ENCODE measurements at regions not wholly inside any gene's neighbourhood (a gene's known extent, or its start where the extent isn't known, plus 50 kb on each side); places are given as distances from the start of the nearest gene placed in this dataset.

DNA sequence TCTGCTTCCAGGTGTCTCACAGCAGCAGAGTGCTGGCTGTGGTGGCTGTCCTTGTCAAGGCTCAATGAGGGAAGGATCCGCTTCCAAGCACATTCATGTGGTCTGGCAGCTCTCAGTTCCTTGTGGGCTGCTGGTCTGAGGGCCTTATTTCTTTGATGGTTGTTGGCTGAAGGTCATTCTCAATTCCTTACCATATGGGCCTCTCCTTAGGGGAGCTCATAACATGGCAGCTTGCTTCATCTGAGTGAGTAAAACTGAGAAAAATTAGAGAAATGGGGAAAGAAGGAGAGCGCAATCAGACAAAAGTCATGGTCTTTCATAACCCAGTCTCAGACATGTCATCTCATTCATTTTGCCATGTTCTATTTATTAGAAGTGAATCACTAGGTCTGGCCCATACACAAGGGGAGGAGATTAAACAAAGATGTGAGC, 81.7 kb upstream of the TSPAN2 start:
- TF ChIP-seq, protein P1, sequence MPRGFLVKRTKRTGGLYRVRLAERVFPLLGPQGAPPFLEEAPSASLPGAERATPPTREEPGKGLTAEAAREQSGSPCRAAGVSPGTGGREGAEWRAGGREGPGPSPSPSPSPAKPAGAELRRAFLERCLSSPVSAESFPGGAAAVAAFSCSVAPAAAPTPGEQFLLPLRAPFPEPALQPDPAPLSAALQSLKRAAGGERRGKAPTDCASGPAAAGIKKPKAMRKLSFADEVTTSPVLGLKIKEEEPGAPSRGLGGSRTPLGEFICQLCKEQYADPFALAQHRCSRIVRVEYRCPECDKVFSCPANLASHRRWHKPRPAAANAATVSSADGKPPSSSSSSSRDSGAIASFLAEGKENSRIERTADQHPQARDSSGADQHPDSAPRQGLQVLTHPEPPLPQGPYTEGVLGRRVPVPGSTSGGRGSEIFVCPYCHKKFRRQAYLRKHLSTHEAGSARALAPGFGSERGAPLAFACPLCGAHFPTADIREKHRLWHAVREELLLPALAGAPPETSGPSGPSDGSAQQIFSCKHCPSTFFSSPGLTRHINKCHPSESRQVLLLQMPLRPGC (tag by site-specific recombination; IDR thresholded peaks at IDR 0.05), result no peak
- TF ChIP-seq ZNF302 (tag by site-specific recombination; IDR thresholded peaks at IDR 0.05; ENCODE audit: low read depth), result no peak
- TF ChIP-seq, protein P2, sequence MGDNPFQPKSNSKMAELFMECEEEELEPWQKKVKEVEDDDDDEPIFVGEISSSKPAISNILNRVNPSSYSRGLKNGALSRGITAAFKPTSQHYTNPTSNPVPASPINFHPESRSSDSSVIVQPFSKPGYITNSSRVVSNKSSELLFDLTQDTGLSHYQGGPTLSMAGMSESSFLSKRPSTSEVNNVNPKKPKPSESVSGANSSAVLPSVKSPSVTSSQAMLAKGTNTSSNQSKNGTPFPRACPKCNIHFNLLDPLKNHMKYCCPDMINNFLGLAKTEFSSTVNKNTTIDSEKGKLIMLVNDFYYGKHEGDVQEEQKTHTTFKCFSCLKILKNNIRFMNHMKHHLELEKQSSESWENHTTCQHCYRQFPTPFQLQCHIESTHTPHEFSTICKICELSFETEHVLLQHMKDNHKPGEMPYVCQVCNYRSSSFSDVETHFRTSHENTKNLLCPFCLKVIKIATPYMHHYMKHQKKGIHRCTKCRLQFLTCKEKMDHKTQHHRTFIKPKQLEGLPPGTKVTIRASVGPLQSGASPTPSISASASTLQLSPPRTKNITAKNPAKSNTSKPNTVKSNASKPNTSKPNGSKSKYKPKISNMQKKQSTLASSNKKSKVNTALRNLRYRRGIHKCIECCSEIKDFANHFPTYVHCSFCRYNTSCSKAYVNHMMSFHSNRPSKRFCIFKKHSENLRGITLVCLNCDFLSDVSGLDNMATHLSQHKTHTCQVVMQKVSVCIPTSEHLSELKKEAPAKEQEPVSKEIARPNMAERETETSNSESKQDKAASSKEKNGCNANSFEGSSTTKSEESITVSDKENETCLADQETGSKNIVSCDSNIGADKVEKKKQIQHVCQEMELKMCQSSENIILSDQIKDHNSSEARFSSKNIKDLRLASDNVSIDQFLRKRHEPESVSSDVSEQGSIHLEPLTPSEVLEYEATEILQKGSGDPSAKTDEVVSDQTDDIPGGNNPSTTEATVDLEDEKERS (tag by site-specific recombination; IDR thresholded peaks at IDR 0.05), result no peak
- TF ChIP-seq ZNF529 (tag by site-specific recombination; IDR thresholded peaks at IDR 0.05; ENCODE audit: insufficient replicate concordance), result no peak
- no peak for TF ChIP-seq ZNF202 (tag by site-specific recombination; IDR thresholded peaks at IDR 0.05; ENCODE audit: borderline replicate concordance)
- TF ChIP-seq BCL11B (tag by site-specific recombination; IDR thresholded peaks at IDR 0.05; ENCODE audit: low read depth), result no peak
- TF ChIP-seq, protein P3, sequence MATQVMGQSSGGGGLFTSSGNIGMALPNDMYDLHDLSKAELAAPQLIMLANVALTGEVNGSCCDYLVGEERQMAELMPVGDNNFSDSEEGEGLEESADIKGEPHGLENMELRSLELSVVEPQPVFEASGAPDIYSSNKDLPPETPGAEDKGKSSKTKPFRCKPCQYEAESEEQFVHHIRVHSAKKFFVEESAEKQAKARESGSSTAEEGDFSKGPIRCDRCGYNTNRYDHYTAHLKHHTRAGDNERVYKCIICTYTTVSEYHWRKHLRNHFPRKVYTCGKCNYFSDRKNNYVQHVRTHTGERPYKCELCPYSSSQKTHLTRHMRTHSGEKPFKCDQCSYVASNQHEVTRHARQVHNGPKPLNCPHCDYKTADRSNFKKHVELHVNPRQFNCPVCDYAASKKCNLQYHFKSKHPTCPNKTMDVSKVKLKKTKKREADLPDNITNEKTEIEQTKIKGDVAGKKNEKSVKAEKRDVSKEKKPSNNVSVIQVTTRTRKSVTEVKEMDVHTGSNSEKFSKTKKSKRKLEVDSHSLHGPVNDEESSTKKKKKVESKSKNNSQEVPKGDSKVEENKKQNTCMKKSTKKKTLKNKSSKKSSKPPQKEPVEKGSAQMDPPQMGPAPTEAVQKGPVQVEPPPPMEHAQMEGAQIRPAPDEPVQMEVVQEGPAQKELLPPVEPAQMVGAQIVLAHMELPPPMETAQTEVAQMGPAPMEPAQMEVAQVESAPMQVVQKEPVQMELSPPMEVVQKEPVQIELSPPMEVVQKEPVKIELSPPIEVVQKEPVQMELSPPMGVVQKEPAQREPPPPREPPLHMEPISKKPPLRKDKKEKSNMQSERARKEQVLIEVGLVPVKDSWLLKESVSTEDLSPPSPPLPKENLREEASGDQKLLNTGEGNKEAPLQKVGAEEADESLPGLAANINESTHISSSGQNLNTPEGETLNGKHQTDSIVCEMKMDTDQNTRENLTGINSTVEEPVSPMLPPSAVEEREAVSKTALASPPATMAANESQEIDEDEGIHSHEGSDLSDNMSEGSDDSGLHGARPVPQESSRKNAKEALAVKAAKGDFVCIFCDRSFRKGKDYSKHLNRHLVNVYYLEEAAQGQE (tag by site-specific recombination; IDR thresholded peaks at IDR 0.05), result no peak
- no peak for TF ChIP-seq GLI4 (tag by site-specific recombination; IDR thresholded peaks at IDR 0.05)
- TF ChIP-seq ZBTB21 (tag by site-specific recombination; IDR thresholded peaks at IDR 0.05), result no peak
- TF ChIP-seq, protein P4, sequence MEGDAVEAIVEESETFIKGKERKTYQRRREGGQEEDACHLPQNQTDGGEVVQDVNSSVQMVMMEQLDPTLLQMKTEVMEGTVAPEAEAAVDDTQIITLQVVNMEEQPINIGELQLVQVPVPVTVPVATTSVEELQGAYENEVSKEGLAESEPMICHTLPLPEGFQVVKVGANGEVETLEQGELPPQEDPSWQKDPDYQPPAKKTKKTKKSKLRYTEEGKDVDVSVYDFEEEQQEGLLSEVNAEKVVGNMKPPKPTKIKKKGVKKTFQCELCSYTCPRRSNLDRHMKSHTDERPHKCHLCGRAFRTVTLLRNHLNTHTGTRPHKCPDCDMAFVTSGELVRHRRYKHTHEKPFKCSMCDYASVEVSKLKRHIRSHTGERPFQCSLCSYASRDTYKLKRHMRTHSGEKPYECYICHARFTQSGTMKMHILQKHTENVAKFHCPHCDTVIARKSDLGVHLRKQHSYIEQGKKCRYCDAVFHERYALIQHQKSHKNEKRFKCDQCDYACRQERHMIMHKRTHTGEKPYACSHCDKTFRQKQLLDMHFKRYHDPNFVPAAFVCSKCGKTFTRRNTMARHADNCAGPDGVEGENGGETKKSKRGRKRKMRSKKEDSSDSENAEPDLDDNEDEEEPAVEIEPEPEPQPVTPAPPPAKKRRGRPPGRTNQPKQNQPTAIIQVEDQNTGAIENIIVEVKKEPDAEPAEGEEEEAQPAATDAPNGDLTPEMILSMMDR (tag by site-specific recombination; IDR thresholded peaks at IDR 0.05), result no peak
- TF ChIP-seq, protein P5, sequence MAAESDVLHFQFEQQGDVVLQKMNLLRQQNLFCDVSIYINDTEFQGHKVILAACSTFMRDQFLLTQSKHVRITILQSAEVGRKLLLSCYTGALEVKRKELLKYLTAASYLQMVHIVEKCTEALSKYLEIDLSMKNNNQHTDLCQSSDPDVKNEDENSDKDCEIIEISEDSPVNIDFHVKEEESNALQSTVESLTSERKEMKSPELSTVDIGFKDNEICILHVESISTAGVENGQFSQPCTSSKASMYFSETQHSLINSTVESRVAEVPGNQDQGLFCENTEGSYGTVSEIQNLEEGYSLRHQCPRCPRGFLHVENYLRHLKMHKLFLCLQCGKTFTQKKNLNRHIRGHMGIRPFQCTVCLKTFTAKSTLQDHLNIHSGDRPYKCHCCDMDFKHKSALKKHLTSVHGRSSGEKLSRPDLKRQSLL (tag by site-specific recombination; IDR thresholded peaks at IDR 0.05), result no peak
- no peak for TF ChIP-seq KLF1 (tag by site-specific recombination; IDR thresholded peaks at IDR 0.05)
- TF ChIP-seq, protein P6, sequence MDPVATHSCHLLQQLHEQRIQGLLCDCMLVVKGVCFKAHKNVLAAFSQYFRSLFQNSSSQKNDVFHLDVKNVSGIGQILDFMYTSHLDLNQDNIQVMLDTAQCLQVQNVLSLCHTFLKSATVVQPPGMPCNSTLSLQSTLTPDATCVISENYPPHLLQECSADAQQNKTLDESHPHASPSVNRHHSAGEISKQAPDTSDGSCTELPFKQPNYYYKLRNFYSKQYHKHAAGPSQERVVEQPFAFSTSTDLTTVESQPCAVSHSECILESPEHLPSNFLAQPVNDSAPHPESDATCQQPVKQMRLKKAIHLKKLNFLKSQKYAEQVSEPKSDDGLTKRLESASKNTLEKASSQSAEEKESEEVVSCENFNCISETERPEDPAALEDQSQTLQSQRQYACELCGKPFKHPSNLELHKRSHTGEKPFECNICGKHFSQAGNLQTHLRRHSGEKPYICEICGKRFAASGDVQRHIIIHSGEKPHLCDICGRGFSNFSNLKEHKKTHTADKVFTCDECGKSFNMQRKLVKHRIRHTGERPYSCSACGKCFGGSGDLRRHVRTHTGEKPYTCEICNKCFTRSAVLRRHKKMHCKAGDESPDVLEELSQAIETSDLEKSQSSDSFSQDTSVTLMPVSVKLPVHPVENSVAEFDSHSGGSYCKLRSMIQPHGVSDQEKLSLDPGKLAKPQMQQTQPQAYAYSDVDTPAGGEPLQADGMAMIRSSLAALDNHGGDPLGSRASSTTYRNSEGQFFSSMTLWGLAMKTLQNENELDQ (tag by site-specific recombination; IDR thresholded peaks at IDR 0.05; ENCODE audit: low read depth), result no peak
- TF ChIP-seq ZNF658 (tag by site-specific recombination; IDR thresholded peaks at IDR 0.05), result no peak
